LNCAP (cell line): ENCODE measurements at regions not wholly inside any gene's neighbourhood (a gene's known extent, or its start where the extent isn't known, plus 50 kb on each side); places are given as distances from the start of the nearest gene placed in this dataset.

Source experiments
- TF ChIP-seq, protein P1 (sequence below): fragments of 450-650 bp; IDR thresholded peaks from 2 replicates; pipeline ENCODE4 v1.5.1; 2017; ENCODE audit warnings: mild to moderate bottlenecking

DNA sequence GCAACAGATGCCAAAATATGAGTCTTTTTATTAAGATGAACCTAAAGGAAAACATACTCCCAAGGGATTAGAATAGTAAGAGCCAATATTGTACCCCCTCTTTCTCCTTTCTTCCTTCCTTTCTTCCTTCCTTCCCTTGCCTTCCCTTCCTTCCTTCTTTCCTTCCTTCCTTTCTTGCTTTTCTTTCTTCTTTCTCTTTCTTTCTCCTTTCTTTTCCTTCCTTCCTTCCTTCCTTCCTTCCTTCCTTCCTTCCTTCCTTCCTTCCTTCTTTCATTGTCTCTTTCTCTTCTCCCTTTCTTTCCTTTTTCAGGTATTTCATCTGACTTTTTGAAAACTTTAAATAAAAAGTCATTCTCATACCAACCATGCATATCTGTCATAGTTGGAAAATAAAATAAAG is 892.5 kb downstream of the LRFN5 start:
- TF ChIP-seq, protein P1, sequence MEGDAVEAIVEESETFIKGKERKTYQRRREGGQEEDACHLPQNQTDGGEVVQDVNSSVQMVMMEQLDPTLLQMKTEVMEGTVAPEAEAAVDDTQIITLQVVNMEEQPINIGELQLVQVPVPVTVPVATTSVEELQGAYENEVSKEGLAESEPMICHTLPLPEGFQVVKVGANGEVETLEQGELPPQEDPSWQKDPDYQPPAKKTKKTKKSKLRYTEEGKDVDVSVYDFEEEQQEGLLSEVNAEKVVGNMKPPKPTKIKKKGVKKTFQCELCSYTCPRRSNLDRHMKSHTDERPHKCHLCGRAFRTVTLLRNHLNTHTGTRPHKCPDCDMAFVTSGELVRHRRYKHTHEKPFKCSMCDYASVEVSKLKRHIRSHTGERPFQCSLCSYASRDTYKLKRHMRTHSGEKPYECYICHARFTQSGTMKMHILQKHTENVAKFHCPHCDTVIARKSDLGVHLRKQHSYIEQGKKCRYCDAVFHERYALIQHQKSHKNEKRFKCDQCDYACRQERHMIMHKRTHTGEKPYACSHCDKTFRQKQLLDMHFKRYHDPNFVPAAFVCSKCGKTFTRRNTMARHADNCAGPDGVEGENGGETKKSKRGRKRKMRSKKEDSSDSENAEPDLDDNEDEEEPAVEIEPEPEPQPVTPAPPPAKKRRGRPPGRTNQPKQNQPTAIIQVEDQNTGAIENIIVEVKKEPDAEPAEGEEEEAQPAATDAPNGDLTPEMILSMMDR, result no peak

DNA sequence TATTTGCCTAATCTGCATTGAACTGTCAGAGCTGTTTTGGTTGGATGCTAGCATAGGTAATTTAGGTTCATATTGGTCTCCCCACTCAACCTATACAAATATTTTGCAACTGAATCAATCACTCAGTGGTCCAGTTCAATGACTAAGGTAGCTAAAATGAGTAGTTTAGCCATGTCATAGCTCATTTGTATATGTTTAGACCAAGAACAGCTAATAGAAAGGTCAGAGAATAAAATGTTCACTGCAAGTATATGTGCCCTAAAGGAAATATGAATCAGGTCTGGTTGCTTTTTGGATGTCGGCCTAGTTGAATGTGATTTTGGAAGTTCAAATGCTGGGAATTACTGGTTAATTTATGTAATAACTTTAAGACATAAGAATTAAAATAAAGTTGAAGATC is 883.9 kb downstream of the LRFN5 start:
- TF ChIP-seq, protein P1, result no peak

DNA sequence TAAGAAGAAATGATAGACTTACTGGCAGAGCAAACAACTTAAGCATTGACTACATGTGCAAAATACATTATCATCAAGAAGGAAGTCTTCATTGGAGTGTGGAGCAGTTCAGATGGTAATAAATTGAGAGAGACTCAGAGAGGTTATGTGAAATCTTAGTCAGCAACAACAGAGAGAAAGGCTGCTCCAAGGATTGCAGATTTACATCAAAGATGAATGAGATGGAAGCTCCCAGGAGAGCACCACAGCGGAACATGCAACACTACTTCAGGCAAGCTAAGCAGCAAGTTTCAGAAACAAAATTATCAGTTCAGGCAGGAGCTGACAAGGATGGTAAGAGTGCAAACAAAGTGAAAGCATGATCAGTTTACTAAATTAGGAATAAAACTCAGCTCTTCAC is 882.3 kb downstream of the LRFN5 start:
- TF ChIP-seq, protein P1, result no peak

DNA sequence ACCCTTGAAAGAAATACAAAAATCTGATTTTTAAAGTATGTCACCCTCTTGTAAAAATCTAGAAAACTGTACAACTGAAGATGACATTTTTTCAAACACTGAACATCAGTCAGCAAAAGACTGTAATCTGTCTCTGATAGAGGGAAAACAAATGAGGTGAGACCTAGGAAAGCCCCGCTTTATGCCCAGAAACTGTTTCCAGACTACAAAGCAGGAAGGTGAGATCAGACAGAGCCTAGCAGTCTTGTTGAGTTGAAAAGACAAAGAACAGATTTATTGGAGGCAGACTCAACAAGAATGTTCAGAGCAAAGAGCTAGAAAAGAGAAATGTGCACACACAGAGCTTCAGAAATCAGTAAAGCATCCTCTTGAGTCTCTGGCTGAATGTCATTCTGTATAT is 873.6 kb downstream of the LRFN5 start:
- TF ChIP-seq, protein P1, result no peak

DNA sequence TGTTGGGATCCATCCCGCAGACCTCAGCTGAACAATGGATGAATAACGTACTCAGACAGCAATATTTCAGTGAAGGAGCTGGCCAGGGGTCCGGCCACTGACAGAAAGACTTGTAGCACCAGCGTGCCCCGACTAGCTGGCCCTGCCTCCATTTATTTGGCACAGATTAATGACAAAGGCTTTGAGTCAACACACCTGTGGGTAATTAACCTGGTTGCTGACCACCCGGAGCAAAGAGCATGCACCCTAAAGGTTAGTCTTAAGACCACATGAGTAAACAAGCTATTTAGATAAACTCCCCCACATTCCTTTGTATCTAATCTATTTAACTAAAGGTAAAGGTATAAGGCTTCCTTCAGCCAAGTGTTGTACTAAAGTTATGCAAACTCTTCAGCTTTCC is 868.6 kb downstream of the LRFN5 start:
- TF ChIP-seq, protein P1, result no peak

DNA sequence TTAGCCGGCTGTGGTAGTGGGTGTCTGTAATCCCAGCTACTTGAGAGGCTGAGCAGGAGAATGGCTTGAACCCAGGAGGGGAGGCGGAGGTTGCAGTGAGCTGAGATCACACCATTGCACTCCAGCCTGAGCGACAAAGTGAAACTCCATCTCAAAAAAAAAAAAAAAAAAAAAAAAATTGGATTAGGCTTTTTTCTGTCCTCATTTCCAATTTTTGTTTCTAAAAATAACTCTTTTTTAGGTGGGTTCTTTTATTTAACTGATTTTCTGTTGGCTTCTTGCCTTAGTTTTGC is 863.7 kb downstream of the LRFN5 start:
- TF ChIP-seq, protein P1, result no peak

DNA sequence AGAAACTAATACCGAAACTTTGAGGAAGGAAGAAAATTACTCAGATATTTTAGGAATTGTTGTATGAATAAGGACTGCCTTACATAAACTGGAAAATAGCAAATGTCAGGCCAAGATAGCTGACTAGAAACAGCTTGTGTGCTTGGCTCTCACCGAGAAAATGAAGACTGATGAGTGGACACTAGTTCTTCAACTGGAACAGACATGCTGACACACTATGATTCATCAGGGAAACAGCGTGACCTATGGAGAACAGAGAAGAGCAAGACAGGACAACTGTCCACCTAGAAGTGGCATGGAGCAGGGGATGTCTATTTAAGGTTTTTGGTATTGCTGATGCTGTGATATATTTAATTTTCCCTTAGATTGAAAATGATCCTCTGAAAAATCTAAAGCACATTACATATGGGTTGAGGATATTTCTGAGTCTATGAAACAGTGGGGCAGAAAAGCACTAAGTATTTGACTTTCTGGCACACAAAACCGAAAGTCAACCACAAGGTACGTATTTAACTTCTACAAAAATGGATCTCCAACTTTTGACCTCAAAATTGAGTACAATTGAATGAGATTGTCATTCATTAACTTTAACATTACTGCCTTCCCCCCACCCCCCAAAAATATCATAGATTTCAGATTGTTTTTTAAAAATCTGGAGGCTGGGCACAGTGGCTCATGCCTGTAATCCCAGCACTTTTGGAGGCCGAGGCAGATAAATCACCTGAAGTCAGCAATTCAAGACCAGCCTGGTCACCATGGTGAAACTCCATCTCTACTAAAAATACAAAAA is 863.2 kb downstream of the LRFN5 start:
- TF ChIP-seq, protein P1, result no peak

DNA sequence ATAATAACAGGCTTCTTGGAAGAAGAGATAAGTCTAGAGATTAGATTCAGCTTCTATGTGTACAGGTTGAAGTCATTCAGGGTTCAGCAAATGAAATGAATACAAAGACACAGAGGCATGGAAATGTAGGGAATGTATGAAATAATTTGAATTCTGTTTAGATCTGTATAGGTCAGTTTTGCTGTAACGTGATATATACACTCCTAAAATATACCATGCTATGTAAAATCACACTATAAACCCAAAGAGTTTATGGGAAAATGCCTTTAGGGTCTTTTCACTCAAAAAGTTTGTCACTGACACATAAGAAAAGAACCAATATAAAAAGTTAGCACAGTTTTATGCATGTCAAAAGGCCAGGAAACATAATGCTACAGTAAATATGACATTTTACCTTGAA is 854.0 kb downstream of the LRFN5 start:
- TF ChIP-seq, protein P1, result no peak
